Activated T-helper 1 cell treated with anti-CD3 and anti-CD28 coated beads, Interleukin-12 subunit alpha, Interleukin-12 subunit beta, Interleukin-2, Interleukin-4 antibody, amounts not matched to agents 30 ng/mL and 10 ng/mL and 1 ng/mL, durations not matched to agents 14 hours and 24 hours and 36 hours (primary cell): ENCODE measurements at regions not wholly inside any gene's neighbourhood (a gene's known extent, or its start where the extent isn't known, plus 50 kb on each side); places are given as distances from the start of the nearest gene placed in this dataset.

Experiments
- DNase-seq: peaks from one replicate; pipeline ENCODE4 v3.0.0; 2021; ENCODE audit warnings: low spot score
- H3K27ac Mint-ChIP-seq: one replicate; pipeline ENCODE4 v1.8.0; 2021; ENCODE audit warnings: mild to moderate bottlenecking, mixed read lengths
- H3K27me3 Mint-ChIP-seq: one replicate; pipeline ENCODE4 v1.8.0; 2022; ENCODE audit warnings: mild to moderate bottlenecking, moderate library complexity, mixed read lengths; ENCODE audit not compliant: insufficient read depth
- H3K36me3 Mint-ChIP-seq: one replicate; pipeline ENCODE4 v1.8.0; 2021; ENCODE audit warnings: low read depth, mixed read lengths
- H3K4me1 Mint-ChIP-seq: one replicate; pipeline ENCODE4 v1.8.0; 2021; ENCODE audit warnings: low read depth, mixed read lengths
- H3K4me3 Mint-ChIP-seq: one replicate; pipeline ENCODE4 v1.8.0; 2021; ENCODE audit warnings: mild to moderate bottlenecking, moderate library complexity, mixed read lengths
- H3K9me3 Mint-ChIP-seq: one replicate; pipeline ENCODE4 v1.8.0; 2021; ENCODE audit warnings: mixed read lengths
- intact Hi-C: fragments of 100-400 bp; cut with micrococcal nuclease; formaldehyde crosslinking; loops from one replicate; pipeline ENCODE4 v1.15.1; 2024

DNA sequence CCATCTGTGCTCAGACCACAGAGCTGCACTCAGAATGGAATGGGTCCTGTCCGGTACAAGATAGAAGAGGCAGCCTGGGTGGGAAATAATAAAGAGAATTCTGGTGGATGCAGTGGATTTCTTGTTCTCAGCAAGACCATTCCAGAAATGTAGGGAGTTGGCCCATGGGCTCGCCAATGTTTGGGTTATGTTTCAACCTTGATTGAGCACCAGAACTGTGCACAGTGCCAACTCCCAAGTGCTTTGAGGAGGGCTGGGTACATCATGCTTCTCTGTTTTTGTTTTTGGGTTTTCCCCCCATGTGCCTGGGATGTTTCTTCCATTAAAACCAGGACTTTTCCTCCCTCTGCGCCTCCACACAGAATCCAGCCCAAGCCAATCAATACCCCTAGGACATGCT lies 304.1 kb downstream of the TNS1 start:
- Mint-ChIP-seq H3K9me3 (no peaks in the 10 kb centered on the region), H3K4me1 (peaks cover 5% of the 10 kb centered on the region), H3K4me3 (no peak overlapping the region), H3K27ac (no peak overlapping the region), H3K27me3 (peaks cover 3% of the 10 kb centered on the region), H3K36me3 (no peaks in the 10 kb centered on the region)
- no peak for DNase-seq
- intact Hi-C loops, result no loop called here

DNA sequence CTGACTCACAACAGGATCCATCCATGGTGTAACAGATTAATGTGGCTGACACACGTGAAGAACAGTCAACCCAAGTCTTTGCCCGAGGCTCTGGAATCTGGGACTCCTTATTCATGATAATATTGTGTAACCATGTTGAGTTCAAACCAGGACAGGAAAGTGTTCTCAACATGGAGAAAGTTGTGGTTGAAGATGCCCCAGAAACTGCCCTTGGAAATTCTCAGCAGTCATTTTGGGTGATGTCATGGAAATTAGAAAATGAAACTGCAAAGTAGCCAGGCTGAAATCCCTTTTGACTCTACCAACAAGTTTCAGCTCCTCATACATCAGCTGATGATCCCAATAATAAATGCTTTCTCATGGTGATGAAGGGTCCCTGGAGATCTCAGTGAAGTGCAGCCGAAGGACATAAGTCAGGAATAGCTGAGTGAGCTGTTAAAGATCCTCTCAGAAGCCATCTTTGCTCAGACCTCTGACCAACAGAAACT lies 307.7 kb downstream of the TNS1 start:
- Mint-ChIP-seq H3K4me1 (peaks cover 5% of the 10 kb centered on the region), H3K27me3 (peaks cover 4% of the 10 kb centered on the region), H3K36me3 (no peaks in the 10 kb centered on the region), H3K27ac (no peak overlapping the region), H3K4me3 (no peak overlapping the region), H3K9me3 (no peaks in the 10 kb centered on the region)
- intact Hi-C loops, result no loop called here
- no peak for DNase-seq

DNA sequence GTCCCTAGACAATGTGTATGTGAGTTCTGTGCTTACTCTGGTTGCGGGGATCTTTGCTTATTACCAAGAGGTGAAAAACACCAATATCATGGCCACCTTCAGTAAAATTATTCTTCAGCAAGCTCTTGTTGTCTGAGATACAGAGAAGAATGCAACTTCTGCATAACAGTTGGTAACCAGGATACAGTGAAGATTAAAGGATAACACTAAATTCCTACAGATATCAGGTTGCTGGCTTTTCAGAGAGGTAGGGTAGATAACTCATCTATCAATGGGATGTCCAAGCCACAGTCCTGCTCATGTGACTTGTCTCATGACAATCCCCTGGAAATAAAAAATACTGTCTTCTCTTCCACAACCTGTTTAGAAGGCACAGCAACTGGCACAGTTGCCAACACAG lies 308.5 kb downstream of the TNS1 start:
- Mint-ChIP-seq H3K27ac (no peak overlapping the region), H3K36me3 (no peaks in the 10 kb centered on the region), H3K4me1 (peaks cover 5% of the 10 kb centered on the region), H3K4me3 (no peak overlapping the region), H3K9me3 (no peaks in the 10 kb centered on the region), H3K27me3 (peaks cover 3% of the 10 kb centered on the region)
- intact Hi-C loops, result no loop called here
- no peak for DNase-seq

DNA sequence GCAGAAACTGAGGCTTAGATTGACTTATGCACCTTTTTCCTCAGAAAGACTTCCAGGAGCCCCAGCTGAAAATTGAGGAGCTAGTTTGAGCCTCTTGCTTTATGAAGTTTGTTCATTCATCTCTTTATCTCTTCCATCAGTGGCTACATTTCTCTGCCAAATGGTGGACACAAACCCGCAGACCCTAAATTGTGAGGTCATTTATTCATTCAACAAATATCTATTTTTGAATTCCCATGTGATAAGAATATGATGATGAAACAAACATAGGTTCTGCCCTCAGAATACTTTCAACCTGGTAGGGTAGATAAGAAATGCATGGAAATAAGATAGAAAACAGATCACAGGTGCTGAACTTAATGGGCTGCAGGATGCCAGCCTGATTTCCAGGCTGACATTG lies 309.4 kb downstream of the TNS1 start:
- H3K4me1 Mint-ChIP-seq, result peaks cover 5% of the 10 kb centered on the region
- H3K36me3 Mint-ChIP-seq, result no peaks in the 10 kb centered on the region
- H3K9me3 Mint-ChIP-seq, result no peaks in the 10 kb centered on the region
- H3K27me3 Mint-ChIP-seq, result peaks cover 2% of the 10 kb centered on the region
- intact Hi-C loops, result no loop called here
- DNase-seq, result no peak
- no peak overlapping the region for H3K27ac Mint-ChIP-seq
- no peak overlapping the region for H3K4me3 Mint-ChIP-seq

DNA sequence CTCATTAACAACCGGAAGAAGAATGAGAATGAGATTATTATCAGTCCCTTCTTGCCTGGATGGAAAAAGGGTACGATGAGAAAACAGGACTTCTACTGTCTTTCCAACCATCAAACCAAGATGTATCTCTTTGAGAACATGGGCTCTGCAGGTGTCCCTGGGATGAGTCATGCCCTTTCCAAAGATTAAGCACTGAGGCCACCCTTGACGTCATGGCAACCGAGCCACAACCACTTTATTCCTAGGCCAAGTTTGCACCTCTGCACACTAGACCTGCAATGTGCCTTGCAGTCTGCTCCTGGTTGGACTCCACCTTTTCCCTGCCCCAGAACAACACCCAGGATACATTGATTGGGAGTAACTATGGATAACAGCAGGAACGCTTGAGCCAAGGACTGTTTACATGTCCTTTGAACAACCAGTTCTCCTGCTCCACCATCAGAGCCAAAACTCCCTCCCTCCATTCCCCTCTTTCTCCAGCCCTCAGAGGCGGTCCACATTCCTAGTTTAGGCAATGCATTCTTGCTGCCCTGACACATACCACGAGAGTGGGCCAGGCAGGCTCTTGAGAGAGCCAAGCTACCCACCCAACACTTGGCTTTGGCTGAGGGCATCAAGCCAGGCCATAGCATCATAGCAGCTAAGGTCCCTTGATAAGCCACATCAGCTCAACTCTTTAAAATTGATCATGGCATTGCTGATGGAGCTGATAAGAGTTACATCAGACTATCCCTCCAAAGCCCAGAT lies 310.7 kb downstream of the TNS1 start:
- no peak overlapping the region for H3K27ac Mint-ChIP-seq
- peaks cover 6% of the 10 kb centered on the region for H3K27me3 Mint-ChIP-seq
- DNase-seq, result no peak
- no peaks in the 10 kb centered on the region for H3K36me3 Mint-ChIP-seq
- H3K9me3 Mint-ChIP-seq, result no peaks in the 10 kb centered on the region
- H3K4me1 Mint-ChIP-seq, result peaks cover 5% of the 10 kb centered on the region
- intact Hi-C loops, result no loop called here
- no peak overlapping the region for H3K4me3 Mint-ChIP-seq

DNA sequence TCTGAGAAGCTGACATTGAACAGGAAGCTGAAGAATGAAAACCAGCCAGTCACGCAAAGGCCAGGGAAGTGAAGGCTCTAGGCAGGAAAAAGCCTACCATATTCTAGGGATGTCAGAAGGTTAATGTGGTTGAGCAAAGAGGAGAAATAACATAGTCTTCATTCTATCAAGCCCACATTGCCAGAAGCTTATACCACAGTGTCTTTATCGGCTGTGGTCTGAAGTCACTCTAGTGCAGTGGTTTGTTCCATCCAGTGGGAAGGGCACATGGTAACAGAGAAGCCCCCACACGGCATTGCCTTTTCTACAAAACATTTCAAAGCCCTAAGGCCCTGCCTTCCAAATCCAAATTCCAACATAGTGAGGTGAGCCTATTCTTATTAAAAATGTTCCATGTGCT lies 311.3 kb downstream of the TNS1 start:
- no peak for DNase-seq
- no peak overlapping the region for H3K27ac Mint-ChIP-seq
- intact Hi-C loops, result no loop called here
- no peaks in the 10 kb centered on the region for H3K9me3 Mint-ChIP-seq
- H3K4me1 Mint-ChIP-seq, result peaks cover 5% of the 10 kb centered on the region
- H3K36me3 Mint-ChIP-seq, result no peaks in the 10 kb centered on the region
- H3K27me3 Mint-ChIP-seq, result peaks cover 6% of the 10 kb centered on the region
- H3K4me3 Mint-ChIP-seq, result no peak overlapping the region

DNA sequence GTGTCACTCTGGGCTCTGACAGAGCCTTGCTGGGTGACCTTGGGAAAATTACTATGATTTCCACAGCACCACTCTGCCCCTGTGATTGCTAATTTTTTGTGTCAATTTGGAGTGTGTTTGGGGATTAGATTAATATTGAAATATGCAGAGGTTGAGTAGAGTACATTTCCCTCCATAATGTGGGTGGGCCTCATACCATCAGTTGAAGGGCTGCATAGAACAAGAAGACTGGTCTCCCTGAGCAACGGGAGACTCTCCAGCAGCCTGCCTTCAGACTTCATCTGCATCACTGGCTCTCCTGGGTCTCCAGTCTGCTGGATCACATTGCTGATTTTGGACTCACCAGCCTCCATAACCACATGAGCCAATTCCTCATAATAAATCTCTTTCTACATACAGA lies 313.7 kb downstream of the TNS1 start:
- no peak overlapping the region for H3K27ac Mint-ChIP-seq
- H3K9me3 Mint-ChIP-seq, result no peaks in the 10 kb centered on the region
- no peak for DNase-seq
- H3K36me3 Mint-ChIP-seq, result no peaks in the 10 kb centered on the region
- H3K4me3 Mint-ChIP-seq, result no peak overlapping the region
- H3K4me1 Mint-ChIP-seq, result no peaks in the 10 kb centered on the region
- intact Hi-C loops, result no loop called here
- peaks cover 6% of the 10 kb centered on the region for H3K27me3 Mint-ChIP-seq

DNA sequence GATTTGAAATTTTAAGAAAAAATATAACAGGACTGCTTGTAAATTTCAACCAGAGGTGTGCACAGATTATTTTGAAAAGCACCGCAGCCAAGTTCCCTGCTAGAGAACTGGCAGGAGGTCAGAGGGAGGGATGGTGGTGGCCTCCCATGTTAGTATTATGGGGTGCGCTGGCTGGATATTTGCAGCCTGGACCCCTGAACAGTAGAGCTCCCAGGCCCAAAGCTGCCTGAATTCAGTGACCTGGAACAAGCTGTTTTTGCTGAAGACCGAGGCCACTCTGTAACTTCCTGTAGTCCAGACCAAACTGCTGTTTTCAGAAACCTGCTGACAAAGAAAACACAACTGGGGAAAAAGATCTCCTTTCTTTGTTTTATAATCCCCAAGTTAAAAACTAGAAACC lies 314.3 kb downstream of the TNS1 start:
- intact Hi-C loops, result no loop called here
- Mint-ChIP-seq H3K27ac (no peak overlapping the region), H3K9me3 (no peaks in the 10 kb centered on the region), H3K27me3 (peaks cover 4% of the 10 kb centered on the region), H3K36me3 (no peaks in the 10 kb centered on the region), H3K4me1 (no peaks in the 10 kb centered on the region), H3K4me3 (no peak overlapping the region)
- no peak for DNase-seq

DNA sequence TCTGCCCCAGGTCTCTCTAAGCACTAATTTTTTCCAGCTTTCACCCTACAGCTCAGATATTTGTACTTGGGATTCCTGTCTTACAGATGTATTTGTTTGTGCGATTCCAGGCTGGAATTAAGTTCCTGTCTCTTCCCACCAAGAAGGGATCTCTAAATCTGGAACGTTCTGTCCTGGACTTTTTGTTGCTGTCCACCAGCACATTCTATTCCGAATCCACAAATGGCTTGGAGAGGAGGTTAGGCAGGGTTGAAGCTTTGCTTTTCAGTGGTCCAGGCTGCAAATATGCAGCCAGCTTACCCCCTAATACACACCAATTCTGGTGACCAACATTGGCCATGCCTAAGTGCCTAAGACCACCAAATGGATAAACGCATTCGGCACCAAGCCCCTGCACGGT lies 315.0 kb downstream of the TNS1 start:
- Mint-ChIP-seq H3K9me3 (no peaks in the 10 kb centered on the region), H3K4me1 (no peaks in the 10 kb centered on the region), H3K4me3 (no peak overlapping the region), H3K27ac (no peak overlapping the region), H3K36me3 (no peaks in the 10 kb centered on the region), H3K27me3 (peaks cover 4% of the 10 kb centered on the region)
- intact Hi-C loops, result no loop called here
- no peak for DNase-seq

DNA sequence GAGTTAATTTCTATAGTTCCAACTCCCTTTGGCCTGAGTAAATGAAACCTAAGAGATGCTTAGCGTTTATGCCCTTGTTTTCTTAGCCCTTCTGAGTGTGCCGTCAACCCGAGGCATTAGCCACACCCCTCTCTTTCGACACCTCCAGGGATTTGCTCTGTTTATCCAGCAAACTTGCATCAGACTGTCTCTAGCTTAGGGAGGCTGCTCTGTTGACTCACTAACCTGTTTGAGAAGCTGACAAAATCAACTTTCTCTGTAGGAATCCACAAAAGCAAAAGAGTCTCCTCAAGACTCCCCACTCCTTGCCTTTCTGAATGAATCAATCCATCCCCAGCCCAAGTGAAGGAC lies 317.6 kb downstream of the TNS1 start:
- H3K9me3 Mint-ChIP-seq, result no peaks in the 10 kb centered on the region
- no peaks in the 10 kb centered on the region for H3K36me3 Mint-ChIP-seq
- no peak overlapping the region for H3K27ac Mint-ChIP-seq
- H3K4me3 Mint-ChIP-seq, result no peak overlapping the region
- intact Hi-C loops, result no loop called here
- no peaks in the 10 kb centered on the region for H3K4me1 Mint-ChIP-seq
- peaks cover 5% of the 10 kb centered on the region for H3K27me3 Mint-ChIP-seq
- no peak for DNase-seq

DNA sequence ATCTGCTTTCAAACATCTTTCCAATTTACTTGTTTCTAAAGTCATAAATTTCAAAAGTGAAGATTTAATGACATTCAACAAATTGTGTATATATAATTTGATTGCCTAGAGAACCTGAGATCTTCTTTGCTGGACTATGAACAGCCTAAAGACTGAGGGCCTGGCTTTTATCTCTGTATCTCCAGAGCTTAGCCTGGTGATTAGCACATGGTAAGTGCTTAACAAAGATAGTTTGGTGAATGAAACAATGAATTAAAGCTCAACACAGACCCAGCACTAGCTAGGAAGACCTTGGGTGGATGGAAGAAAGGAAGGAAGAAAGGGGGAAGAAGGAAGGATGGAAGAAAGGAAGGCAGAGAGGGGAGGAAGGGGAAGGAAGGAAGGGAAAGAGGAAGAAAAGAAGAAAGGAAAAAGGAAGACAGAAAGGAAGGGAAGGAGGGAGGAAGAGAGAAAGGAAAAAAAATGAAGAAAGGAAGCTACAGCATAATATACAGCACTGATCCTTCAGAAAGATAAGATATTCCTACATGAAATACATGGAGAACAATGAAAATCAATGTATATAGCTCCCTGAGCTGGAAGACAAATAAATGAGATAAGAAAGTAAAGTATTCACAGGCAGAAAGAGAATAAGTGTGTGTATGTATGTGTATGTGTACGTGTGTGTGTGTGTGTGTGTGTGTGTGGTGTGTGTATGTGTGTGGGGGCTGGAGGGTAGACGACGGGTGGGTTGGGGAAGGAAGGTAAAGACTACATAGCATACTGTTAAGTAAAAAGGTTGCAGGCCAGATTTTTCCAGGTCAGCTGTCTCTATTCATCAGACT lies 318.2 kb downstream of the TNS1 start:
- intact Hi-C loops, result no loop called here
- DNase-seq, result no peak
- H3K27ac Mint-ChIP-seq, result no peak overlapping the region

DNA sequence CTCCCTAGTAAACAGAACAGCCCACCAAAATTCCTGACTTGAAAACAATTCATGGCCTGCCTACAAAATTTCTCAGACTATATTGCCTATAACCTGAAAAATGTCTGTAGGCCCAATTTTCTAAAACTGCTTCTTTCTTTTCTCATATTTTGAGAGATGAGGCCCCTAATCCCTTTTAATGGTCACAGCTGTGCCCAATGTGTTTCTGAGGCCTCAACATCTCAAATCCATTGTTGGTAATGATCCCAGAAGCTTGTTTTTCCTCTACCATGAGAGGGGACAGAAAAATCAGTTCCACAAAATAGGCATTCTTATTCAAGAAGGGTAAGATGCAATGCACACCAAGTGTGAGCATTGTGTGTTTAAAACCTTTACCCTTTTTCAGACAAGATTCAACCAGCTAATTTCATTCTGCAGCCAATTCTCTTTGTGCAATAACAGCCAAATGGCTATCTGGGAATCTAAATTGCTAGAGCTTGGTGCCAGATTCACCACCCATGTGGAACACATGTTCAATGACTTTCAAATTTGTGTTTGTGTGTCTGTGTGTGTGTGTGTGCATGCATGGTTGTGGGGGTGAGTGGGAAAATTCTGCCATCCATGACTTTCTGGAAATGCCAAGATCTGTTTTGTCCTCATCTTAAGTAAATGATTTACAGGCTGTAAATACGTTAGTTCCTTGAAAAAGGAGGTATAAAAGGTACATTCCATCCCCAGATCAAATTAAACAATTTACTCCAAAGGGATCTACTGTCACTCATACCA lies 319.5 kb downstream of the TNS1 start:
- intact Hi-C loops, result no loop called here
- no peak overlapping the region for H3K27ac Mint-ChIP-seq
- no peak for DNase-seq
- H3K36me3 Mint-ChIP-seq, result no peaks in the 10 kb centered on the region
- no peak overlapping the region for H3K4me3 Mint-ChIP-seq
- no peaks in the 10 kb centered on the region for H3K4me1 Mint-ChIP-seq
- H3K9me3 Mint-ChIP-seq, result peaks cover 4% of the 10 kb centered on the region
- H3K27me3 Mint-ChIP-seq, result peaks cover 5% of the 10 kb centered on the region

More for the DNA sequence above, 318.2 kb downstream of the TNS1 start:
- H3K9me3 Mint-ChIP-seq, result no peaks in the 10 kb centered on the region
- no peaks in the 10 kb centered on the region for H3K36me3 Mint-ChIP-seq
- no peak overlapping the region for H3K4me3 Mint-ChIP-seq
- no peaks in the 10 kb centered on the region for H3K4me1 Mint-ChIP-seq
- peaks cover 5% of the 10 kb centered on the region for H3K27me3 Mint-ChIP-seq

DNA sequence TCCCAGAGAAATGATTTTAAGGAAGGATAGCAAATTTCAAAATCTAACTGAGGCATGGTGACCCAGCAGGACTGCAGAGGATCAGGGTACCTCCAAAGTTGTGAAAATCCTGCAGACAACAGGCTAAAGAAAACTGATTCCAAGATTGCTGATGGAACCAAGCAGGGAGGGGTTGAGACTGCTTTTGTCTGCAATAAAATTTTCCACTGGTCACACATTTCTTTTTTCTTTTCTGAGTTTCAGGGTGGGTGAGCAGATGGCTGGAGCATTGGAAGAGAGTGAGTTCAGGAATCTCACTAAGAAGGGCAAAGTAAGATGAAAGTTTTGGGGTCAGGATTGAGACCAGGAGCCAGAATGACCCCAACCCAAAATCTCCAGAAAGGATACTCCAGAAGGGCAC lies 321.0 kb downstream of the TNS1 start:
- Mint-ChIP-seq H3K27me3 (peaks cover 1% of the 10 kb centered on the region), H3K4me3 (no peak overlapping the region), H3K36me3 (no peaks in the 10 kb centered on the region), H3K27ac (no peak overlapping the region), H3K9me3 (peaks cover 10% of the 10 kb centered on the region), H3K4me1 (no peaks in the 10 kb centered on the region)
- DNase-seq, result no peak
- intact Hi-C loops, result no loop called here
